BE2C (cell line): ENCODE measurements at regions not wholly inside any gene's neighbourhood (a gene's known extent, or its start where the extent isn't known, plus 50 kb on each side); places are given as distances from the start of the nearest gene placed in this dataset.

Experiments used
- DNase-seq: peaks from one replicate; pipeline ENCODE4 v3.0.0-alpha.2; 2020
- H3K27me3 ChIP-seq: fragments of 250-450 bp; sonication (Bioruptor Pico); 2 replicates; pipeline ENCODE4 v1.5.1; 2020; ENCODE audit warnings: mild to moderate bottlenecking
- H3K36me3 ChIP-seq: fragments of 250-450 bp; sonication (Bioruptor Pico); 2 replicates; pipeline ENCODE4 v1.5.1; 2020; ENCODE audit warnings: mild to moderate bottlenecking
- H3K4me1 ChIP-seq: fragments of 250-450 bp; sonication (Bioruptor Pico); 2 replicates; pipeline ENCODE4 v1.5.1; 2020
- H3K4me3 ChIP-seq: 2 replicates; pipeline ENCODE4 v1.5.1; 2011; ENCODE audit warnings: low read depth, low read length
- H3K9me3 ChIP-seq: fragments of 250-450 bp; sonication (Bioruptor Pico); 2 replicates; pipeline ENCODE4 v1.5.1; 2020
- TF ChIP-seq, protein P1 (sequence below): IDR thresholded peaks from 2 replicates; pipeline ENCODE4 v1.5.1; 2012; ENCODE audit warnings: mild to moderate bottlenecking, low read depth, low read length

GRCh38 chr11:104705490-104706190 lies 192.6 kb downstream of the CASP12 start:
- no peak overlapping the region for H3K4me3 ChIP-seq
- TF ChIP-seq, protein P1, sequence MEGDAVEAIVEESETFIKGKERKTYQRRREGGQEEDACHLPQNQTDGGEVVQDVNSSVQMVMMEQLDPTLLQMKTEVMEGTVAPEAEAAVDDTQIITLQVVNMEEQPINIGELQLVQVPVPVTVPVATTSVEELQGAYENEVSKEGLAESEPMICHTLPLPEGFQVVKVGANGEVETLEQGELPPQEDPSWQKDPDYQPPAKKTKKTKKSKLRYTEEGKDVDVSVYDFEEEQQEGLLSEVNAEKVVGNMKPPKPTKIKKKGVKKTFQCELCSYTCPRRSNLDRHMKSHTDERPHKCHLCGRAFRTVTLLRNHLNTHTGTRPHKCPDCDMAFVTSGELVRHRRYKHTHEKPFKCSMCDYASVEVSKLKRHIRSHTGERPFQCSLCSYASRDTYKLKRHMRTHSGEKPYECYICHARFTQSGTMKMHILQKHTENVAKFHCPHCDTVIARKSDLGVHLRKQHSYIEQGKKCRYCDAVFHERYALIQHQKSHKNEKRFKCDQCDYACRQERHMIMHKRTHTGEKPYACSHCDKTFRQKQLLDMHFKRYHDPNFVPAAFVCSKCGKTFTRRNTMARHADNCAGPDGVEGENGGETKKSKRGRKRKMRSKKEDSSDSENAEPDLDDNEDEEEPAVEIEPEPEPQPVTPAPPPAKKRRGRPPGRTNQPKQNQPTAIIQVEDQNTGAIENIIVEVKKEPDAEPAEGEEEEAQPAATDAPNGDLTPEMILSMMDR: no peak

GRCh38 chr11:104704888-104705287 lies 193.4 kb downstream of the CASP12 start:
- TF ChIP-seq, protein P1: no peak
- Histone ChIP-seq H3K27me3 (no peaks in the 10 kb centered on the region), H3K4me1 (peaks cover 8% of the 10 kb centered on the region), H3K9me3 (no peaks in the 10 kb centered on the region), H3K36me3 (no peaks in the 10 kb centered on the region), H3K4me3 (no peak overlapping the region)
- no peak for DNase-seq

More at GRCh38 chr11:104705490-104706190, 192.6 kb downstream of the CASP12 start:
- Histone ChIP-seq H3K27me3 (no peaks in the 10 kb centered on the region), H3K9me3 (no peaks in the 10 kb centered on the region), H3K36me3 (no peaks in the 10 kb centered on the region), H3K4me1 (peaks cover 3% of the 10 kb centered on the region; the same call in 1 of the 2 replicates)
- no peak for DNase-seq

GRCh38 chr11:104704146-104704830 lies 194.0 kb downstream of the CASP12 start:
- H3K4me1 ChIP-seq: peaks cover 8% of the 10 kb centered on the region
- TF ChIP-seq, protein P1: no peak
- H3K36me3 ChIP-seq: no peaks in the 10 kb centered on the region
- no peaks in the 10 kb centered on the region for H3K9me3 ChIP-seq
- no peak overlapping the region for H3K4me3 ChIP-seq
- no peaks in the 10 kb centered on the region for H3K27me3 ChIP-seq
- DNase-seq: no peak

GRCh38 chr11:104700609-104701008 lies 197.7 kb downstream of the CASP12 start:
- TF ChIP-seq, protein P1: no peak
- Histone ChIP-seq H3K27me3 (no peaks in the 10 kb centered on the region), H3K36me3 (no peaks in the 10 kb centered on the region), H3K4me1 (peaks cover 8% of the 10 kb centered on the region), H3K9me3 (no peaks in the 10 kb centered on the region), H3K4me3 (no peak overlapping the region)
- DNase-seq: no peak

GRCh38 chr11:104699981-104700380 lies 198.3 kb downstream of the CASP12 start:
- TF ChIP-seq, protein P1: no peak

GRCh38 chr11:104695065-104695463 lies 203.2 kb downstream of the CASP12 start:
- TF ChIP-seq, protein P1: no peak
- Histone ChIP-seq H3K36me3 (no peaks in the 10 kb centered on the region), H3K4me3 (no peak overlapping the region), H3K4me1 (peaks cover 13% of the 10 kb centered on the region; the same call in 1 of the 2 replicates), H3K27me3 (no peaks in the 10 kb centered on the region), H3K9me3 (no peaks in the 10 kb centered on the region)
- DNase-seq: no peak

More at GRCh38 chr11:104699981-104700380, 198.3 kb downstream of the CASP12 start:
- Histone ChIP-seq H3K4me3 (no peak overlapping the region), H3K9me3 (no peaks in the 10 kb centered on the region), H3K36me3 (no peaks in the 10 kb centered on the region), H3K27me3 (no peaks in the 10 kb centered on the region), H3K4me1 (peaks cover 9% of the 10 kb centered on the region)
- no peak for DNase-seq
